Lung microvascular endothelial cell (primary cell): ENCODE measurements at regions not wholly inside any gene's neighbourhood (a gene's known extent, or its start where the extent isn't known, plus 50 kb on each side); places are given as distances from the start of the nearest gene placed in this dataset.
"Not testable (repeated sequence)": the region's sequence is repeated elsewhere in the genome, so short reads cannot be mapped to it uniquely, and the experiment has no call there.

Experiments
- DNase-seq, 2 donors: peaks; one replicate each; pipeline versions ENCODE4 v3.0.0 to v3.0.0-alpha.2; 2010; ENCODE audit warnings: low read depth in 2 of 2

GRCh38 chr3:181333394-181333793 lies 343.9 kb upstream of the DNAJC19 start:
- no peak for DNase-seq

GRCh38 chr3:181330821-181331563 lies 341.5 kb upstream of the DNAJC19 start:
- DNase-seq, result no peak

- peak in 1 of 2 donors; percentile 11 for DNase-seq
These were observed 340.7 kb upstream of the DNAJC19 start for GRCh38 chr3:181330257-181330656.

- DNase-seq, result no peak
These were observed 339.5 kb upstream of the DNAJC19 start for GRCh38 chr3:181329024-181329423.

- no peak for DNase-seq
These were observed 338.8 kb upstream of the DNAJC19 start for GRCh38 chr3:181328346-181328745.

- DNase-seq, result no peak
These were observed 337.8 kb upstream of the DNAJC19 start for GRCh38 chr3:181327349-181327748.

- peak; percentile 36 to 54 for DNase-seq
These were observed 337.2 kb upstream of the DNAJC19 start for GRCh38 chr3:181326637-181327223.

- DNase-seq, result not testable (repeated sequence)
These were observed 335.0 kb upstream of the DNAJC19 start for GRCh38 chr3:181324516-181324915.

- no peak for DNase-seq
These were observed 328.8 kb upstream of the DNAJC19 start for GRCh38 chr3:181318321-181318720.

GRCh38 chr3:181317508-181317907 lies 328.0 kb upstream of the DNAJC19 start:
- DNase-seq, result no peak

GRCh38 chr3:181316482-181316881 lies 326.9 kb upstream of the DNAJC19 start:
- peak; percentile 33 to 34 for DNase-seq

GRCh38 chr3:181313335-181313734 lies 323.8 kb upstream of the DNAJC19 start:
- no peak for DNase-seq

GRCh38 chr3:181311186-181311585 lies 321.6 kb upstream of the DNAJC19 start:
- no peak for DNase-seq

GRCh38 chr3:181302960-181303359 lies 313.4 kb upstream of the DNAJC19 start:
- no peak for DNase-seq

- no peak for DNase-seq
These were observed 310.5 kb upstream of the DNAJC19 start for GRCh38 chr3:181300033-181300432.

- DNase-seq, result no peak
These were observed 308.9 kb upstream of the DNAJC19 start for GRCh38 chr3:181298421-181298820.

- DNase-seq, result peak; percentile 20 to 21
These were observed 303.4 kb upstream of the DNAJC19 start for GRCh38 chr3:181292984-181293383.

GRCh38 chr3:181290941-181291340 lies 301.4 kb upstream of the DNAJC19 start:
- DNase-seq, result no peak

GRCh38 chr3:181289306-181289705 lies 299.8 kb upstream of the DNAJC19 start:
- DNase-seq, result no peak

GRCh38 chr3:181288145-181288544 lies 298.6 kb upstream of the DNAJC19 start:
- DNase-seq, result no peak

- no peak for DNase-seq
These were observed 289.7 kb upstream of the DNAJC19 start for GRCh38 chr3:181279239-181279565.

- peak in 1 of 2 donors; percentile 33 for DNase-seq
These were observed 289.1 kb upstream of the DNAJC19 start for GRCh38 chr3:181278468-181279238.
